GM23248 (cell line): ENCODE measurements at regions not wholly inside any gene's neighbourhood (a gene's known extent, or its start where the extent isn't known, plus 50 kb on each side); places are given as distances from the start of the nearest gene placed in this dataset.

Experiments
- DNase-seq: peaks from one replicate; pipeline ENCODE4 v3.0.0-alpha.2; 2015
- H2AFZ ChIP-seq: fragments of 200-600 bp; sonication (generic); 2 replicates; pipeline ENCODE4 v1.6.1; 2016; ENCODE audit warnings: antibody characterized with exemption
- H3F3A ChIP-seq: fragments of 200-600 bp; sonication (generic); 2 replicates; pipeline ENCODE4 v1.6.1; 2016; ENCODE audit warnings: mild to moderate bottlenecking, antibody characterized with exemption, mixed run types; ENCODE audit not compliant: insufficient read depth
- H3K27ac ChIP-seq: fragments of 200-600 bp; sonication (generic); 2 replicates; pipeline ENCODE4 v1.5.1; 2016; ENCODE audit warnings: mild to moderate bottlenecking
- H3K27me3 ChIP-seq: fragments of 200-600 bp; sonication (generic); replicated peaks from 2 replicates; pipeline ENCODE4 v1.6.1; 2016; ENCODE audit warnings: mild to moderate bottlenecking; ENCODE audit not compliant: insufficient read depth
- H3K36me3 ChIP-seq: fragments of 200-600 bp; sonication (generic); 2 replicates; pipeline ENCODE4 v1.6.1; 2016; ENCODE audit warnings: low read depth, mild to moderate bottlenecking
- H3K4me1 ChIP-seq: fragments of 200-600 bp; sonication (generic); 2 replicates; pipeline ENCODE4 v1.6.1; 2016; ENCODE audit warnings: mild to moderate bottlenecking; ENCODE audit not compliant: insufficient read depth
- H3K4me2 ChIP-seq: fragments of 200-600 bp; sonication (generic); one replicate; pipeline ENCODE4 v1.6.1; 2016; ENCODE audit warnings: mild to moderate bottlenecking; ENCODE audit not compliant: unreplicated experiment
- H3K4me3 ChIP-seq: fragments of 200-600 bp; sonication (generic); 2 replicates; pipeline ENCODE4 v1.5.1; 2016; ENCODE audit warnings: mild to moderate bottlenecking
- H3K79me2 ChIP-seq: fragments of 200-600 bp; sonication (generic); 2 replicates; pipeline ENCODE4 v1.6.1; 2016; ENCODE audit warnings: mild to moderate bottlenecking; ENCODE audit not compliant: insufficient read depth
- H3K9ac ChIP-seq: fragments of 200-600 bp; sonication (generic); 2 replicates; pipeline ENCODE4 v1.6.1; 2016; ENCODE audit warnings: mild to moderate bottlenecking
- H3K9me2 ChIP-seq: fragments of 200-600 bp; sonication (generic); 2 replicates; pipeline ENCODE4 v1.6.1; 2016; ENCODE audit warnings: mixed run types, mild to moderate bottlenecking, moderate library complexity; ENCODE audit not compliant: insufficient read depth
- H3K9me3 ChIP-seq: fragments of 200-600 bp; sonication (generic); one replicate; pipeline ENCODE4 v1.6.1; 2017; ENCODE audit warnings: low read depth
- H4K20me1 ChIP-seq: fragments of 200-600 bp; sonication (generic); 2 replicates; pipeline ENCODE4 v1.6.0; 2016; ENCODE audit not compliant: insufficient read depth
- EZH2 ChIP-seq: fragments of 200-600 bp; sonication (generic); IDR thresholded peaks from 2 replicates; pipeline ENCODE4 v1.6.1; 2018; ENCODE audit warnings: antibody characterized with exemption, mild to moderate bottlenecking; ENCODE audit not compliant: insufficient read depth, poor library complexity, severe bottlenecking
- EZH2phosphoT487 ChIP-seq: fragments of 200-600 bp; sonication (generic); IDR thresholded peaks from 2 replicates; pipeline ENCODE4 v1.6.1; 2018; ENCODE audit warnings: antibody characterized with exemption, moderate library complexity, mild to moderate bottlenecking, low read depth; ENCODE audit not compliant: insufficient read depth
- WGBS, 2 experiments: methylation state at CpG; one replicate each; pipeline ENCODE4 v1.1.6; 2015 to 2017; ENCODE audit warnings: low lambda C conversion rate in 2 of 2, low coverage in 1 of 2; ENCODE audit errors: missing lambda C conversion rate in 2 of 2; 5-methylcytosine and 5-hydroxymethylcytosine counted together
- in situ Hi-C: fragments of 300-500 bp; cut with MboI; formaldehyde crosslinking; loops from 2 replicates; pipeline ENCODE4 v1.15.0; 2020

DNA sequence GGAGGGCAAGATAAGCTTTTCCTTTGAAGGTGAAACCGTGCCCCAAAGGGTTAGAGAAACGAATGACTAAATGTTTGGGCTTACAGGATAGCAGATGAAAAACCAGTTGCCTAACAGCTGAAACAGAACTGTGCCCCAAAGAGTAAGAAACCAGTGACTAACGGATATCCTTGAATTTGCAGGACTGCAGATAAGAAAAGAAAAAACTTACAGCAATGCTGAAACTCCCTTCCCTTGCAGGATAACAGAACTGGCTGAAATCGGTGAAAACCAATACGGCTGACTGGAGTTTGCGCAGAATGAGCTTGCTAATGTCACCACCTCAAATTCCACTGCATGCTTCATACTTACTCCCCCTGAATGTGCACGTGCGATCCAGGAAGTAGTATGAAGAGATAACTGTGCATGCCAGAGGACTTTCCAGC lies 175.2 kb upstream of the NLRP1 start:
- H3K79me2 ChIP-seq = no peaks in the 10 kb centered on the region
- no peaks in the 10 kb centered on the region for H3K9me2 ChIP-seq
- H3K36me3 ChIP-seq = no peaks in the 10 kb centered on the region
- in situ Hi-C loops = no loop called here
- no peaks in the 10 kb centered on the region for H3K4me1 ChIP-seq
- H4K20me1 ChIP-seq = no peaks in the 10 kb centered on the region
- H3K4me2 ChIP-seq = no peak overlapping the region
- no peak overlapping the region for H3K9ac ChIP-seq
- no peak overlapping the region for H3K27ac ChIP-seq
- H2AFZ ChIP-seq = no peak overlapping the region
- DNase-seq = no peak
- no peak overlapping the region for H3K4me3 ChIP-seq
- H3F3A ChIP-seq = no peaks in the 10 kb centered on the region
- no peaks in the 10 kb centered on the region for H3K9me3 ChIP-seq
- H3K27me3 ChIP-seq = peaks cover 6% of the 10 kb centered on the region
- no peak for TF ChIP-seq EZH2
- TF ChIP-seq EZH2phosphoT487 = no peak
- WGBS, 2 experiments = 35 to 37% methylated on average over 8 of the region's 8 CpGs

- H3K4me1 ChIP-seq = no peaks in the 10 kb centered on the region
- H3K9ac ChIP-seq = no peak overlapping the region
- DNase-seq = no peak
- in situ Hi-C loops = no loop called here
- H4K20me1 ChIP-seq = no peaks in the 10 kb centered on the region
- H3K79me2 ChIP-seq = no peaks in the 10 kb centered on the region
- WGBS, 2 experiments = 4 to 10% methylated on average over 2 of the region's 2 CpGs
- H3K27ac ChIP-seq = no peak overlapping the region
- no peaks in the 10 kb centered on the region for H3F3A ChIP-seq
- no peak overlapping the region for H3K4me3 ChIP-seq
- H2AFZ ChIP-seq = no peak overlapping the region
- H3K4me2 ChIP-seq = no peak overlapping the region
- H3K36me3 ChIP-seq = no peaks in the 10 kb centered on the region
- TF ChIP-seq EZH2phosphoT487 (no peak), EZH2 (no peak)
- no peaks in the 10 kb centered on the region for H3K9me2 ChIP-seq
- H3K9me3 ChIP-seq = no peaks in the 10 kb centered on the region
- H3K27me3 ChIP-seq = peaks cover 6% of the 10 kb centered on the region
These were observed 177.9 kb upstream of the NLRP1 start for GRCh38 chr17:5762191-5762590.

- TF ChIP-seq EZH2phosphoT487 = no peak
- no peak for TF ChIP-seq EZH2
- H3K36me3 ChIP-seq = no peaks in the 10 kb centered on the region
- no peak overlapping the region for H3K9ac ChIP-seq
- H3K4me3 ChIP-seq = no peak overlapping the region
- peaks cover 6% of the 10 kb centered on the region for H3K27me3 ChIP-seq
- H3F3A ChIP-seq = no peaks in the 10 kb centered on the region
- no peak for DNase-seq
- H3K9me2 ChIP-seq = no peaks in the 10 kb centered on the region
- no peaks in the 10 kb centered on the region for H3K4me1 ChIP-seq
- H3K4me2 ChIP-seq = no peak overlapping the region
- H2AFZ ChIP-seq = no peak overlapping the region
- no peak overlapping the region for H3K27ac ChIP-seq
- in situ Hi-C loops = no loop called here
- no peaks in the 10 kb centered on the region for H4K20me1 ChIP-seq
- no peaks in the 10 kb centered on the region for H3K79me2 ChIP-seq
- 17 to 18% methylated on average over 14 of the region's 14 CpGs for WGBS, 2 experiments
- no peaks in the 10 kb centered on the region for H3K9me3 ChIP-seq
These were observed 179.4 kb upstream of the NLRP1 start for GRCh38 chr17:5763595-5764306.

DNA sequence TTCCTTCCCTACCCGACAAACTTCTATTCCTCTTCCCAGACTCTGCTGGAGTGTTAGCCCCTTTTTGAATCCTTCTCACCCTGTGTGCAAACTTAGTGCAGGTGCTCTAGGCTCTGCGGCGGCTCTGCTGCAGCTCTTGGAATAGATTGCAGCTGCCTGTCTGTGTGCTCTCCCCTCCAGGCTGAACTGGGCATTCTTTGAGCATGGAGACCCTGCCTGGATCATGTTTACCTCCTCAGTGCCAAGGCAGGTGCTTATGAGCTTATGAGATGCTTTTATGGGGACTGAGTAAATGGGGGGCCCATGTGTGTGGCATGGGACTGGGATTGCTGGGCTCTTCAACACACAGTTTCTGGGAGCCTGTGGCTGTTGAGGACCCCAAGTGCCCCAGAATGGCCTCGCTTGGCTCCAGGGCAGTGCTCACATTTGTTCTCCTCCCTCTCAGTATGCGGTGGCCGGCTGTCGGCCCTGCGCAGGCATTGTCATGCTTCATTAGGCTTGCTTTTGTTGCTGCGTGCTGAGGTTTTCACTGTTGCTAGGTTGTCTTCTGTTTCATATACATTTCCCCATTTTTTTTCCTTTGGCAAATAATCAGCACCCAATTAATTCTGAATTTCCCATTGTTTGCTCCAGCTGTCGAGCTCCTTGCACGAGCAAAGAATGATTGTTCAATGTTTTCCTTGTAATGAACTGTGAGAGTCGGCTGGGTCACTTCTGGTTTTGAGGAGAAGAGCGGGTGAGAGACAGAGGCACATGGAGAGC lies 185.5 kb upstream of the NLRP1 start:
- H2AFZ ChIP-seq = no peak overlapping the region
- no peaks in the 10 kb centered on the region for H3K36me3 ChIP-seq
- no peak overlapping the region for H3K4me2 ChIP-seq
- DNase-seq = no peak
- no peaks in the 10 kb centered on the region for H3K79me2 ChIP-seq
- no peak overlapping the region for H3K27ac ChIP-seq
- no peak overlapping the region for H3K9ac ChIP-seq
- no peak overlapping the region for H3K4me3 ChIP-seq
- H3K4me1 ChIP-seq = no peaks in the 10 kb centered on the region
- H3K9me3 ChIP-seq = no peaks in the 10 kb centered on the region
- in situ Hi-C loops = no loop called here
- H3K9me2 ChIP-seq = no peaks in the 10 kb centered on the region
- H3F3A ChIP-seq = no peaks in the 10 kb centered on the region
- no peaks in the 10 kb centered on the region; the same call in 1 of the 2 replicates for H3K27me3 ChIP-seq
- WGBS, 2 experiments = 26 to 29% methylated on average over 13 of the region's 13 CpGs
- H4K20me1 ChIP-seq = no peaks in the 10 kb centered on the region
- TF ChIP-seq EZH2 = no peak
- no peak for TF ChIP-seq EZH2phosphoT487
